GM23248 (cell line): ENCODE measurements at regions not wholly inside any gene's neighbourhood (a gene's known extent, or its start where the extent isn't known, plus 50 kb on each side); places are given as distances from the start of the nearest gene placed in this dataset.
"Not testable (repeated sequence)": the region's sequence is repeated elsewhere in the genome, so short reads cannot be mapped to it uniquely, and the experiment has no call there.

Experiments
- DNase-seq: peaks from one replicate; pipeline ENCODE4 v3.0.0-alpha.2; 2015
- H2AFZ ChIP-seq: fragments of 200-600 bp; sonication (generic); 2 replicates; pipeline ENCODE4 v1.6.1; 2016; ENCODE audit warnings: antibody characterized with exemption
- H3F3A ChIP-seq: fragments of 200-600 bp; sonication (generic); 2 replicates; pipeline ENCODE4 v1.6.1; 2016; ENCODE audit warnings: mild to moderate bottlenecking, antibody characterized with exemption, mixed run types; ENCODE audit not compliant: insufficient read depth
- H3K27ac ChIP-seq: fragments of 200-600 bp; sonication (generic); 2 replicates; pipeline ENCODE4 v1.5.1; 2016; ENCODE audit warnings: mild to moderate bottlenecking
- H3K27me3 ChIP-seq: fragments of 200-600 bp; sonication (generic); replicated peaks from 2 replicates; pipeline ENCODE4 v1.6.1; 2016; ENCODE audit warnings: mild to moderate bottlenecking; ENCODE audit not compliant: insufficient read depth
- H3K36me3 ChIP-seq: fragments of 200-600 bp; sonication (generic); 2 replicates; pipeline ENCODE4 v1.6.1; 2016; ENCODE audit warnings: low read depth, mild to moderate bottlenecking
- H3K4me1 ChIP-seq: fragments of 200-600 bp; sonication (generic); 2 replicates; pipeline ENCODE4 v1.6.1; 2016; ENCODE audit warnings: mild to moderate bottlenecking; ENCODE audit not compliant: insufficient read depth
- H3K4me2 ChIP-seq: fragments of 200-600 bp; sonication (generic); one replicate; pipeline ENCODE4 v1.6.1; 2016; ENCODE audit warnings: mild to moderate bottlenecking; ENCODE audit not compliant: unreplicated experiment
- H3K4me3 ChIP-seq: fragments of 200-600 bp; sonication (generic); 2 replicates; pipeline ENCODE4 v1.5.1; 2016; ENCODE audit warnings: mild to moderate bottlenecking
- H3K79me2 ChIP-seq: fragments of 200-600 bp; sonication (generic); 2 replicates; pipeline ENCODE4 v1.6.1; 2016; ENCODE audit warnings: mild to moderate bottlenecking; ENCODE audit not compliant: insufficient read depth
- H3K9ac ChIP-seq: fragments of 200-600 bp; sonication (generic); 2 replicates; pipeline ENCODE4 v1.6.1; 2016; ENCODE audit warnings: mild to moderate bottlenecking
- H3K9me2 ChIP-seq: fragments of 200-600 bp; sonication (generic); 2 replicates; pipeline ENCODE4 v1.6.1; 2016; ENCODE audit warnings: mixed run types, mild to moderate bottlenecking, moderate library complexity; ENCODE audit not compliant: insufficient read depth
- H3K9me3 ChIP-seq: fragments of 200-600 bp; sonication (generic); one replicate; pipeline ENCODE4 v1.6.1; 2017; ENCODE audit warnings: low read depth
- H4K20me1 ChIP-seq: fragments of 200-600 bp; sonication (generic); 2 replicates; pipeline ENCODE4 v1.6.0; 2016; ENCODE audit not compliant: insufficient read depth
- WGBS, 2 experiments: methylation state at CpG; one replicate each; pipeline ENCODE4 v1.1.6; 2015 to 2017; ENCODE audit warnings: low lambda C conversion rate in 2 of 2, low coverage in 1 of 2; ENCODE audit errors: missing lambda C conversion rate in 2 of 2; 5-methylcytosine and 5-hydroxymethylcytosine counted together
- in situ Hi-C: fragments of 300-500 bp; cut with MboI; formaldehyde crosslinking; loops from 2 replicates; pipeline ENCODE4 v1.15.0; 2020

GRCh38 chr9:66152406-66152805, 415.5 kb downstream of the FOXD4L4 start:
- H3F3A ChIP-seq, in situ Hi-C loops, H3K79me2 ChIP-seq, H3K9me2 ChIP-seq, H4K20me1 ChIP-seq, H3K27ac ChIP-seq, H3K9ac ChIP-seq, H2AFZ ChIP-seq, H3K36me3 ChIP-seq, H3K9me3 ChIP-seq, H3K27me3 ChIP-seq, H3K4me1 ChIP-seq, H3K4me3 ChIP-seq, H3K4me2 ChIP-seq, DNase-seq: not testable (repeated sequence)
- WGBS, 2 experiments: no CpG with 5 or more reads among the region's 30 CpGs

GRCh38 chr9:66153021-66153725, 416.2 kb downstream of the FOXD4L4 start:
- peak; percentile 72 for DNase-seq
- 1 to 2% methylated on average over 13 to 29 of the region's 59 CpGs for WGBS, 2 experiments

GRCh38 chr9:66153971-66154691, 417.2 kb downstream of the FOXD4L4 start:
- H3K4me3 ChIP-seq, in situ Hi-C loops, H3K4me2 ChIP-seq, H4K20me1 ChIP-seq, H3K27ac ChIP-seq, H3K36me3 ChIP-seq, H3K9me3 ChIP-seq, H2AFZ ChIP-seq, DNase-seq, H3K9ac ChIP-seq, H3K79me2 ChIP-seq, H3F3A ChIP-seq, H3K9me2 ChIP-seq, H3K4me1 ChIP-seq, H3K27me3 ChIP-seq: not testable (repeated sequence)
- 9 to 10% methylated on average over 20 to 22 of the region's 40 CpGs for whole genome bisulfite sequencing, 2 experiments

More at GRCh38 chr9:66153021-66153725, 416.2 kb downstream of the FOXD4L4 start:
- peak overlapping the region; percentile 48 for H3K4me2 ChIP-seq
- H3K9me2 ChIP-seq, H3F3A ChIP-seq, H3K79me2 ChIP-seq, H3K4me3 ChIP-seq, H4K20me1 ChIP-seq, H3K36me3 ChIP-seq, in situ Hi-C loops, H2AFZ ChIP-seq, H3K9ac ChIP-seq, H3K9me3 ChIP-seq, H3K27me3 ChIP-seq, H3K27ac ChIP-seq, H3K4me1 ChIP-seq: not testable (repeated sequence)

- H4K20me1 ChIP-seq, in situ Hi-C loops, H3K9ac ChIP-seq, H3K79me2 ChIP-seq, H3K4me1 ChIP-seq, H3K9me3 ChIP-seq, H2AFZ ChIP-seq, H3K4me2 ChIP-seq, H3F3A ChIP-seq, H3K27ac ChIP-seq, DNase-seq, H3K36me3 ChIP-seq, H3K4me3 ChIP-seq, H3K9me2 ChIP-seq, H3K27me3 ChIP-seq: not testable (repeated sequence)
- 42 to 50% methylated on average over 6 to 7 of the region's 7 CpGs for WGBS, 2 experiments
Measured at GRCh38 chr9:66182316-66182715, 445.4 kb downstream of the FOXD4L4 start.

GRCh38 chr9:66183648-66184047, 446.7 kb downstream of the FOXD4L4 start:
- H3K9ac ChIP-seq, H3K4me3 ChIP-seq, H3K27ac ChIP-seq, H4K20me1 ChIP-seq, H3K9me3 ChIP-seq, H2AFZ ChIP-seq, H3K36me3 ChIP-seq, H3K4me2 ChIP-seq, H3K27me3 ChIP-seq, DNase-seq, H3K9me2 ChIP-seq, H3F3A ChIP-seq, H3K79me2 ChIP-seq, H3K4me1 ChIP-seq, in situ Hi-C loops: not testable (repeated sequence)
- WGBS, 2 experiments: 29 to 31% methylated on average over 2 of the region's 2 CpGs

GRCh38 chr9:66197199-66197598, 460.3 kb downstream of the FOXD4L4 start:
- H3K9me2 ChIP-seq, H3K79me2 ChIP-seq, H3K4me3 ChIP-seq, DNase-seq, H3K4me2 ChIP-seq, H3F3A ChIP-seq, in situ Hi-C loops, H3K9ac ChIP-seq, H3K4me1 ChIP-seq, H3K27me3 ChIP-seq, H4K20me1 ChIP-seq, H3K36me3 ChIP-seq, H3K9me3 ChIP-seq, H3K27ac ChIP-seq, H2AFZ ChIP-seq: not testable (repeated sequence)
- WGBS, 2 experiments: 0% methylated on average over 2 of the region's 4 CpGs

GRCh38 chr9:66198421-66198820, 461.5 kb downstream of the FOXD4L4 start:
- DNase-seq, H3F3A ChIP-seq, H3K4me1 ChIP-seq, H3K4me2 ChIP-seq, H3K27me3 ChIP-seq, H3K27ac ChIP-seq, H3K36me3 ChIP-seq, H2AFZ ChIP-seq, H3K9ac ChIP-seq, in situ Hi-C loops, H3K4me3 ChIP-seq, H3K9me2 ChIP-seq, H3K9me3 ChIP-seq, H4K20me1 ChIP-seq, H3K79me2 ChIP-seq: not testable (repeated sequence)
- WGBS, 2 experiments: 50 to 52% methylated on average over 21 to 22 of the region's 22 CpGs
